NB4 (cell line): ENCODE measurements at regions not wholly inside any gene's neighbourhood (a gene's known extent, or its start where the extent isn't known, plus 50 kb on each side); places are given as distances from the start of the nearest gene placed in this dataset.

Experiments used
- DNase-seq: peaks from one replicate; pipeline ENCODE4 v3.0.0; 2010; ENCODE audit warnings: low read depth
- H3K4me3 ChIP-seq: one replicate; pipeline ENCODE4 v1.5.1; 2011; ENCODE audit warnings: mild to moderate bottlenecking, low read depth, low read length, moderate library complexity
- CTCF ChIP-seq: IDR thresholded peaks from one replicate; pipeline ENCODE4 v1.5.1; 2012; ENCODE audit warnings: low read depth, low read length
- MAX ChIP-seq: IDR thresholded peaks from 2 replicates; pipeline ENCODE4 v1.6.1; 2011; ENCODE audit warnings: low read depth, low read length
- MYC ChIP-seq: IDR thresholded peaks from 2 replicates; pipeline ENCODE4 v1.6.1; 2011; ENCODE audit warnings: low read depth, low read length
- POLR2A ChIP-seq: IDR thresholded peaks from 2 replicates; pipeline ENCODE4 v1.6.1; 2011; ENCODE audit warnings: mild to moderate bottlenecking; ENCODE audit not compliant: insufficient read length; ENCODE audit errors: extremely low read depth

- no peak for DNase-seq
- no peak overlapping the region for H3K4me3 ChIP-seq
- no peak for TF ChIP-seq MYC
- TF ChIP-seq MAX, result no peak
- no peak for TF ChIP-seq POLR2A
- TF ChIP-seq CTCF, result no peak
These were observed 136.1 kb upstream of the PCBD1 start for GRCh38 chr10:71024490-71024889.

- H3K4me3 ChIP-seq, result no peak overlapping the region
- TF ChIP-seq CTCF (no peak), POLR2A (no peak), MYC (no peak), MAX (no peak)
- DNase-seq, result no peak
These were observed 137.2 kb upstream of the PCBD1 start for GRCh38 chr10:71025535-71025934.

DNA sequence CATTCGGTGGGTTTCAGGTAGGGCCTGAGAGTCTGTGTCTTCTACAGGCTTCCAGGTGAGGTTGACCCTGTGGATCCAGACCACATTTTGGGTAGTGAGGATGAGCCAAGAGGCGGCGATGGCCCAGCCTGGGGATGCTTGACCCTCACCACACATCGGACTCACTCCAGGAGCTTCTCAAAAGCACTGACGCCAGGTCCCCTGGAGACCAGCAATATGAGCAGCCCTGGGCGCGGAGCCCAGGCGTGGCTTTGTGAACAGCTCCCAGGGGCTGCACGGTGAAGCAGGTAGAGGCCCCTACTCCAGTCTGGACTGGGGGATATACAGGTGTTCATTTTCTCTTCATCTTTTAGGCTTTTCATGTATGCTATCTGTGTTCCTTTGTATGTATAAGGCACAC, 139.7 kb upstream of the PCBD1 start:
- DNase-seq, result no peak
- no peak for TF ChIP-seq MAX
- no peak for TF ChIP-seq POLR2A
- TF ChIP-seq MYC, result no peak
- TF ChIP-seq CTCF, result no peak
- H3K4me3 ChIP-seq, result no peak overlapping the region

GRCh38 chr10:71029411-71029892, 141.1 kb upstream of the PCBD1 start:
- DNase-seq, result no peak
- H3K4me3 ChIP-seq, result no peak overlapping the region
- TF ChIP-seq MYC, result no peak
- TF ChIP-seq MAX, result no peak

DNA sequence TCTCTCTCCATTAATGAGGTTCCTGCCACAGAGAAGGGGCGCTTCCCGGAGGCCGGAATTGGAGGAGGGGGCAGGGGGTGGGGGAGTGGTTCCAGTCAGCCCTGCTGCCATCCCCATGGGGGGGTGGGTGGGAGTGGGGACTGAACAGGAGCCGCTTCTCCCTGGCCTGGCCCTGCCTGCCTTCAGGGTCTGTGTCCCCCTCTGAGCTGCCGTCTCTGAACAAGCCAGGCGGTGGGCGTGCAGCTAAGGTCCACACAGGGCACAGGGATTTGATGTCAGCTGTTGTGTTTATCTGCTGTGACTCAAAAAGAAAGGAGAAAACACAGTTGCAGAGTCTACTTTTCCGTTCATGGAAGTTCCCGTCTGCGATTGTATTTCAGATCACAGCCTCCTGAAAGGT, 141.5 kb upstream of the PCBD1 start:
- no peak overlapping the region for H3K4me3 ChIP-seq
- no peak for TF ChIP-seq MYC
- TF ChIP-seq MAX, result no peak
- no peak for TF ChIP-seq POLR2A
- TF ChIP-seq CTCF, result no peak
- DNase-seq, result no peak

DNA sequence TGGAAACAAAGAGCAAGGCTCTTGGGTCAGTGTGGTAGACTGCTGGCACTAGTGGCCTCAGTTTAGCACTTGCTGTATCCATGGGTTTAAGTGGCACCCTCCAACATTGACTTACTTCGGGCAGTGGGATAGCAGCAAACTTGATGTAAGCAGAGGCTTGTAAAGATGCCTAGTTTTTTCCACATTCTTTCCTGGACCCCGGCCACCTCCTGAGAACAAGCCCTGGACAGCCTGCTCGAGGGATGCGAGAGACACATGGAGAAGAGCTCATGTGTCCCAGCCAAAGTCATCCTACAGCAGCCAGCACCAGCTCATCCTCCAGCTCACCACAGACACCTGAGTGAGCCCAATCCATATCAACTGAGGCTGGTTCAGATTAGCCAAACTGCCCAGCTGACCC, 142.7 kb upstream of the PCBD1 start:
- no peak overlapping the region for H3K4me3 ChIP-seq
- TF ChIP-seq POLR2A (no peak), MAX (no peak), MYC (no peak), CTCF (no peak)
- no peak for DNase-seq
